WERI-Rb-1 (cell line): ENCODE measurements at regions not wholly inside any gene's neighbourhood (a gene's known extent, or its start where the extent isn't known, plus 50 kb on each side); places are given as distances from the start of the nearest gene placed in this dataset.
"Not testable (repeated sequence)": the region's sequence is repeated elsewhere in the genome, so short reads cannot be mapped to it uniquely, and the experiment has no call there.

ENCODE experiments used
- DNase-seq: peaks from one replicate; pipeline ENCODE4 v3.0.0-alpha.2; 2020
- H3K27ac ChIP-seq: fragments of 250-450 bp; sonication (Bioruptor Pico); 2 replicates; pipeline ENCODE4 v1.5.1; 2020; ENCODE audit warnings: mild to moderate bottlenecking, moderate library complexity
- H3K27me3 ChIP-seq: fragments of 250-450 bp; sonication (Bioruptor Pico); 2 replicates; pipeline ENCODE4 v1.5.1; 2021; ENCODE audit warnings: mild to moderate bottlenecking, low read depth, moderate library complexity; ENCODE audit not compliant: insufficient read depth, severe bottlenecking
- H3K36me3 ChIP-seq: fragments of 250-450 bp; sonication (Bioruptor Pico); 2 replicates; pipeline ENCODE4 v1.5.1; 2020; ENCODE audit warnings: mild to moderate bottlenecking, moderate library complexity
- H3K4me3 ChIP-seq: 2 replicates; pipeline ENCODE4 v1.5.1; 2011; ENCODE audit warnings: low read depth, mild to moderate bottlenecking, control low read depth, low read length
- H3K9me3 ChIP-seq: fragments of 250-450 bp; sonication (Bioruptor Pico); 2 replicates; pipeline ENCODE4 v1.5.1; 2021; ENCODE audit warnings: mild to moderate bottlenecking, moderate library complexity; ENCODE audit not compliant: severe bottlenecking

DNA sequence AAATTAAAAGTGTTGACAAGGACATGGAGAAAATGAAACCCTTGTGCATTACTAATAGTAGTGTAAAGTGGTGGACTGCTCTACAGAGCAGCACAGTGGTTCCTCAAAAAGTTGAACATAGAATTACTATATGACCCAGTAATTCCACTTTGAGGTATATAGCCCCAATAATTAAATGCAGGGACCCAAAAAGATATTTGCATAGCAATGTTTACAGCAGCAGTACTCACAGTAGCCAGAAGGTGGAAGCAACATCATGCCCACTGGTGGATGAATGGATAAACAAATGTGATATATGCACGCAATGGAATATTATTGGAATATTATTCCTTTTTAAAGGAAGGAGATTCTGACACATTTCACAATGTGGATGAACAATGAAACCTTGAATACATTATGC, 121.3 kb downstream of the POTEH start:
- not testable (repeated sequence) for H3K27ac ChIP-seq, H3K9me3 ChIP-seq, H3K4me3 ChIP-seq, H3K27me3 ChIP-seq, H3K36me3 ChIP-seq
- peak; percentile 10 for DNase-seq

DNA sequence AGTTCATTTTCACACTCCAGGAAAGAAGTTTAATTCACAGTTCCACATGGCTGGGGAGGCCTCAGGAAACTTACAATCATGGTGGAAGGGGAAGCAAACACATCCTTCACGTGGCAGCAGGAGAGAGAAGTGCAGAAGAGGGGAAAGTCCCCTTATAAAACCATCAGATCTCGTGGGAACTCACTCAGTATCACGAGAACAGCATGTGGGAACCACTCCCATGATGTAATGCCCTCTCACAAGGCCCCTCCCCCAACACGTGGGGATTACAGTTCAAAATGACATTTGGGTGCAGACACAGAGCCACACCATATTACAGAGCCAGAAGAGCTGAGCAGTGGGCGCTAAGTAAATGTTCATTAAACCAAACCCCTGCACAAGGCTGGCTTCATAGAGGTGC, 126.0 kb downstream of the POTEH start:
- H3K9me3 ChIP-seq, H3K4me3 ChIP-seq, H3K36me3 ChIP-seq, H3K27ac ChIP-seq, DNase-seq, H3K27me3 ChIP-seq: not testable (repeated sequence)

DNA sequence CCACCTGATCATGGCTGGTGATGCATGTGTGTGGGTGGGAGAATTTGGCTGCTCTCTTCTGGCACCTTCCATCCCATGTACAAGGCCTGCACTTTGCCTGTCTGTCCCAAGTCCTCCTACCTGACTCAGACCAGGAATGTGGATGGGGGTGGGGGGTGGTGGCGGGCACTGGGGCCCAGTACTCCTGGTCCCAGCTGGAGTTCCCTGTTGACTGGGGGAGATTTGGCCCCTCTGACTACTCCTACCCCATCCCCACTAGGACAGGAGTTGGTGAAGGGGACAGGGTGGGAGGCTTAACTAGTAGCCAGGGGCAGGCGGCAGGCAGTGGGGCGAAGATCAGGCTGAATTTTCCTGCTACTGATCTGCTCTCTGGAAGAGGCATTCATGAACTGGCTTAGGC, 126.6 kb downstream of the POTEH start:
- not testable (repeated sequence) for H3K4me3 ChIP-seq, H3K9me3 ChIP-seq, H3K27ac ChIP-seq, DNase-seq, H3K36me3 ChIP-seq, H3K27me3 ChIP-seq

GRCh38 chr22:15817264-15817663, 127.4 kb downstream of the POTEH start:
- H3K9me3 ChIP-seq = not testable (repeated sequence)

DNA sequence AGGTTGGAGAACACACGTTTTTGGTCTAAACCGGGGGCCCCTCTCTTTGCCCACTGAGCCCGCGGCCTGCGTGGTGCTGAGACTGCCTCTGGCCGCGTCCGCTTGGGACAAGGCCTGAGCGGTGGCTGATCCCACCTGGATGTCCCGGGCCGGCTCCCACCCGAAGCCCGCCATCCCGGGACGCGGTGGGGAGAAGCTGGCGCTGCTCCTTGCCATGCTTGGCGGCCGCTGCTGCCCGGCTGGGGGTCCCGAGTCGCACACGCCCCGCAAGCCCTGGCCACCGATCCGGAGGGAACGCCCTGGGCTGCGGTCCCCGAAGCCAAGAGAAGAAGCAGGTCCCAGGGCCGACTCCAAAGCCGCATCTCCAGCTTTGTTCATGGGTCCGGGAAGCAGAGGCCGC, 130.1 kb downstream of the POTEH start:
- H3K9me3 ChIP-seq, H3K4me3 ChIP-seq, H3K36me3 ChIP-seq, H3K27ac ChIP-seq, DNase-seq, H3K27me3 ChIP-seq: not testable (repeated sequence)

More at GRCh38 chr22:15817264-15817663, 127.4 kb downstream of the POTEH start:
- DNase-seq, H3K27me3 ChIP-seq, H3K27ac ChIP-seq, H3K36me3 ChIP-seq, H3K4me3 ChIP-seq: not testable (repeated sequence)

- H3K9me3 ChIP-seq, H3K4me3 ChIP-seq, DNase-seq, H3K27ac ChIP-seq, H3K27me3 ChIP-seq, H3K36me3 ChIP-seq: not testable (repeated sequence)
Observed at GRCh38 chr22:15821088-15821487, 131.3 kb downstream of the POTEH start.

GRCh38 chr22:15822001-15822400, 132.2 kb downstream of the POTEH start:
- not testable (repeated sequence) for DNase-seq, H3K36me3 ChIP-seq, H3K27me3 ChIP-seq, H3K4me3 ChIP-seq, H3K27ac ChIP-seq, H3K9me3 ChIP-seq

DNA sequence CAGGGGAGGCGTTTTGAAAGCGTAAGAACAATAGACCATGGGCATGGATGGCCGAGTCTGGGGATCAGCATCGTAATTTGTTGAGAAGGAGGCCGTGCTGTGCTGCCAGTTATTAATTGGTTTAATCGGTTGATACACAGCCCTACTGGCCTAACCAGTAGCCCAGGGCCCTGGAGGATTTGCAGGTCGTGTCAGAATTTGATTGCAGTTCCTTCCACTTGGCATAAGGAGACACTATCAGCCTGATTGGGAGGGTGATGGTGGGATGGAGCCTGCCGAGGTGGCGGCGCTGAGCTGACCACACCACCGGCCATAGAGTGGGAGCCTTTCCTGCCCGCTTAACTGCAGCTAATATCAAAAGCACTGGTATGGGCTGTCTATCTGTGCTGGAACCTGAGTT, 133.4 kb downstream of the POTEH start:
- H3K4me3 ChIP-seq, DNase-seq, H3K27ac ChIP-seq, H3K36me3 ChIP-seq, H3K27me3 ChIP-seq, H3K9me3 ChIP-seq: not testable (repeated sequence)

DNA sequence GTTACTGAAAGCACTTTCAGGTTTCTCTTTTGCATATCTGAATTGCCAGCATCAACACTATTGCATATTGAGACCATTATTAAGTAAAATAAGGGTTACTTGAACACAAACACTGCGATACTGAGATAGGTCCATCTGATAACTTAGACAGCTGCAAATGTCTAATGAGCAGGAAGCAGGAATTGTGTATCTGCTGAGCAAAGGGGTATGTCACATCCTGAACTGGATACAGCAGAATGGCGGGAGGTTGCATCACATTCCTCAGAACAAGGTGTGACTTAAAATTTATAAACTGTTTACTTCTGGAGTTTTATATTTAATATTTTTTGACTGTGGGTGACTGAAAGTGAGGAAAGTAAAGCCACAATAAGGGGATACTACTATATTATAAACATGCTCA, 142.4 kb downstream of the POTEH start:
- H3K9me3 ChIP-seq, H3K4me3 ChIP-seq, DNase-seq, H3K27ac ChIP-seq, H3K27me3 ChIP-seq, H3K36me3 ChIP-seq: not testable (repeated sequence)

DNA sequence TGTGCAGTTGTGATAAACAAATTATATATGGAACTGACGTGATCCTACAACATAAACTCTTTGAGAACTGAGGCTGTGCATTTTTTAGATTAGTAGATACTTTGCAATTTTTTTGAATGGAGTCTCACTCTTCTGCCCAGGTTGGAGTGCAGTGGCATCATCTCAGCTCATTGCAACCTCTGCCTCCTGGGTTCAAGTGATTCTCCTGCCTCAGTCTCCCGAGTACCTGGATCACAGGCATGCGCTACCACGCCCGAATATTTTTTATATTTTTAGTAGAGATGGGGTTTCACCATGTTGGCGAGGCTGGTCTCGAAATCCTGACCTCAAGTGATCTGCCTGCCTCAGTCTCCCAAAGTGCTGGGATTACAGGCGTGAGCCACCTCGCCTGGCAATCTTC, 145.9 kb downstream of the POTEH start:
- DNase-seq, H3K27ac ChIP-seq, H3K36me3 ChIP-seq, H3K4me3 ChIP-seq, H3K9me3 ChIP-seq, H3K27me3 ChIP-seq: not testable (repeated sequence)

DNA sequence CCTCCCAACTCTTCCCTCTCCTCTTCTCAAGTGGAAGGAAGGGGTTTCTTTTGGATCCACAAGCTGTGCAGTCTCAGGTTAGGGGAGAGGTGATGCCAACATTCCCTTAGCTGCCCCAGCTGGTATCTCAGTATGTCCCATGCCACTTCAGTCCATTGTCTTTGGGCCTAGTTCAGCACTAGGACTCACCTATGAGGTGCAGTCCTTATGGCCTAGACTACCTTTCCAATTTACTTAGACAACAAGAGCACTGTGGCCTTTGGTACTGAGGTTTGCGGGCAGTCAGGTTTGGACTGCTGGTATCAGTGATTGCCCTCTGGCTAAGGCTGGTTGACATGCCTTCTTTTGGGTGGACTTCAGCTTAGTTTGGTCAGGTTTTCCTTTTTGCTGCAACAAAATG, 159.9 kb downstream of the POTEH start:
- not testable (repeated sequence) for H3K4me3 ChIP-seq, DNase-seq, H3K36me3 ChIP-seq, H3K27me3 ChIP-seq, H3K9me3 ChIP-seq, H3K27ac ChIP-seq

DNA sequence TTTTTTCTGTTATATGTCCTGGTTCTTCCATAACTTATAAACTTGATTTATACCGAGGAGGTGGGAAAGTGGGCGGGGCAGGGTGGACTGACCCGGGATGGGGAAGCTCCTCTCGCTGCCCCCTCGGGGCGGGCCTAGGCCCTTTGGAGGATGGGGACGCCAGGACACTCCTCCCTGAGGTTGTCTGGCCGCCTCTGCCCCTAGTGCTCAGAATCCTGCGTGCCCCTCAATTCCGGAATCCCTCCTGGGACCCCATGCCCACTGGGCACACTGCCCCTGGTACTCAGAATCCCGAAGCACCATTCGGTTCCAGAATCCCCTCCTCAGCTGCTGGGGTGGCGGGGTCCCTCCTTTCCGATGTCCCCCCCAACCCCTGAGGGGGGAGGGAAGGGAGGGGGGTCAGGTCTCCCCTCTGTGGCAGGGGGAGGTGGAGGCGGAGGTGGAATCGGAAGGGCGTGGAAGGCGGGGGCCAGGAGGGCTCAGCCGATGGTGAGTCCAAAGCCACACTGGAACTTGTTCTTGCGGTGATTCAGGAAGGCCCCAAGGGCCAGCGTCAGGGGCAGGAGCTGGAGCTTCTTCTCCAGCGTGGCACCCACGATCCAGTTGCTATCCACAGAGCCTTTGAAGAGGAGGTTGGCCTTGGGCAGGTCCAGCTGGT, 164.0 kb downstream of the POTEH start:
- not testable (repeated sequence) for H3K27ac ChIP-seq, DNase-seq, H3K36me3 ChIP-seq, H3K27me3 ChIP-seq, H3K4me3 ChIP-seq, H3K9me3 ChIP-seq

DNA sequence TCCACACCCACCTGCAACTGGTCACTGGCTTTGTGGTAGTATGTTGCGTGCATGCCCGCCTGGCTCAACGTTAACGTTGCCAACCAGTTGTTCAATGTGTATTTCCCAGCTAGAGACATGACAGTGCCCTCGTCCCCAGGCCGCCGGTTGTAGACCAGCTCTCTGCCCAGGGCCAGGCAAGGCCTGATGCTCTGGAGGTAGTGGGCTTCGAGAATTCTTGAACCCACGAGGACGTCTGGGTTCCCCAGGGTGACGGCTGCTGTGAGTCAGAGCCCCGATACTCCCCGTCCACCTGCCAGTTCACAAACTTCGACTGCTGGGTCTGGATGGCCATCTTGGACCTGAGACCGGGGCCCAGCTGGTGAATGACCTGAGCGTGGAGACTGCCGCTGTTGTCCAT, 164.6 kb downstream of the POTEH start:
- not testable (repeated sequence) for DNase-seq, H3K9me3 ChIP-seq, H3K27me3 ChIP-seq, H3K4me3 ChIP-seq, H3K27ac ChIP-seq, H3K36me3 ChIP-seq

- not testable (repeated sequence) for H3K4me3 ChIP-seq, H3K36me3 ChIP-seq, H3K9me3 ChIP-seq, DNase-seq, H3K27me3 ChIP-seq, H3K27ac ChIP-seq
Observed at GRCh38 chr22:15854978-15855377, 165.2 kb downstream of the POTEH start.

DNA sequence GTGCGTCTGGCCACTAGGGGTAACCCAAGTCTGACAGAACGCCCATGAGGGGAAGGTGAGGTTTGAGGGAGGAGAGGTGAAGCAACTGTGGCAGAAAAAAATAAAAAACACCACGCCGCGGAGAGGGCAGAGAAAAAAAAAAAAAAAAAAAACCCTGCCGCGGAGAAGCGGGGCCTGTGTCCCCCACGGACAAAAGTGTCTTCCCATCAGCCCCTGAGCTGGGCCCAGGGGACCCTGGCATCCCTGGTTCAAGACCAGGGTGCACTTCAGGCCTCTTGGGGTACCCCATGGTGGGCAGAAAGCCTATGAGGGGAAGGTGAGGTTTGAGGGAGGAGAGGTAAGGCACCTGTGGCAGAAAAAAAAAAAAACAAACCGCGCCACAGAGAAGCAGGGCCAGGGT, 191.1 kb downstream of the POTEH start:
- not testable (repeated sequence) for H3K4me3 ChIP-seq, H3K36me3 ChIP-seq, H3K27me3 ChIP-seq, DNase-seq, H3K9me3 ChIP-seq, H3K27ac ChIP-seq

GRCh38 chr22:15904326-15904725, 214.5 kb downstream of the POTEH start:
- H3K4me3 ChIP-seq, DNase-seq, H3K27me3 ChIP-seq, H3K27ac ChIP-seq, H3K36me3 ChIP-seq, H3K9me3 ChIP-seq: not testable (repeated sequence)
